Right lobe of liver (tissue), 6 donors: ENCODE measurements at regions not wholly inside any gene's neighbourhood (a gene's known extent, or its start where the extent isn't known, plus 50 kb on each side); places are given as distances from the start of the nearest gene placed in this dataset.
A peak's percentile ranks its signal among the peaks of the same experiment; 100 is the strongest.

ENCODE experiments used
- ATAC-seq, 4 donors: fragments of 200-7000 bp; cut with Tn5 transposase; one replicate each; pipeline ENCODE4 v1.9.1; 2020; ENCODE audit warnings: mild to moderate bottlenecking in 4 of 4, moderate library complexity in 4 of 4
- DNase-seq, 3 donors: peaks; one replicate each; pipeline ENCODE4 v3.0.0-alpha.2; 2020
- H3K27ac ChIP-seq, 3 donors: fragments of 200-600 bp; one replicate each; pipeline ENCODE4 v1.8.0; 2022
- H3K27me3 ChIP-seq, 2 donors: fragments of 200-600 bp; one replicate each; pipeline ENCODE4 v1.8.0; 2022
- H3K36me3 ChIP-seq, 4 donors: fragments of 200-600 bp; sonication (generic) in 1 of 4; one replicate each; pipeline versions ENCODE4 v1.5.1 to v1.8.0; 2017 to 2022; ENCODE audit warnings: control low read depth in 1 of 4
- H3K4me1 ChIP-seq, 4 donors: fragments of 200-600 bp; sonication (generic) in 1 of 4; one replicate each; pipeline versions ENCODE4 v1.5.1 to v1.8.0; 2017 to 2022; ENCODE audit warnings: control low read depth in 1 of 4
- H3K4me3 ChIP-seq, 3 donors: fragments of 200-600 bp; one replicate each; pipeline ENCODE4 v1.8.0; 2022
- H3K9me3 ChIP-seq, 4 donors: fragments of 200-600 bp; sonication (generic) in 1 of 4; one replicate each; pipeline versions ENCODE4 v1.5.1 to v1.8.0; 2017 to 2022; ENCODE audit warnings: control low read depth in 1 of 4
- POLR2A ChIP-seq: fragments of 450-650 bp; IDR thresholded peaks from one replicate; pipeline ENCODE4 v1.6.1; 2017; ENCODE audit warnings: antibody characterized with exemption, mild to moderate bottlenecking
- WGBS: methylation state at CpG from one replicate; pipeline ENCODE4 v1.1.6; 2018; ENCODE audit warnings: low coverage, low lambda C conversion rate; ENCODE audit not compliant: insufficient coverage; ENCODE audit errors: missing lambda C conversion rate; 5-methylcytosine and 5-hydroxymethylcytosine counted together
- intact Hi-C, 2 donors: fragments of 100-400 bp; cut with DNase I; formaldehyde crosslinking; loops; one replicate each; pipeline versions ENCODE4 v1.11.2 to v1.14.1; 2022
- TF ChIP-seq, protein P1 (sequence below), 4 donors: fragments of 200-600 bp in 3 of 4; fragments of 450-650 bp in 1 of 4; IDR thresholded peaks; one replicate each; pipeline versions ENCODE4 v1.5.1 to v1.8.0; 2016 to 2022; ENCODE audit warnings: antibody characterized with exemption in 4 of 4, mild to moderate bottlenecking in 2 of 4
- donor health status: DM: no; HTN: yes; CAD: no.
- donor health status: DM: no; HTN: no; CAD: no.
- donor health status: DM: no; HTN: no; CAD: no.
- donor health status: DM: no; HTN: yes; CAD: no.
- donor health status: DM: no; HTN: yes; CAD: no.

DNA sequence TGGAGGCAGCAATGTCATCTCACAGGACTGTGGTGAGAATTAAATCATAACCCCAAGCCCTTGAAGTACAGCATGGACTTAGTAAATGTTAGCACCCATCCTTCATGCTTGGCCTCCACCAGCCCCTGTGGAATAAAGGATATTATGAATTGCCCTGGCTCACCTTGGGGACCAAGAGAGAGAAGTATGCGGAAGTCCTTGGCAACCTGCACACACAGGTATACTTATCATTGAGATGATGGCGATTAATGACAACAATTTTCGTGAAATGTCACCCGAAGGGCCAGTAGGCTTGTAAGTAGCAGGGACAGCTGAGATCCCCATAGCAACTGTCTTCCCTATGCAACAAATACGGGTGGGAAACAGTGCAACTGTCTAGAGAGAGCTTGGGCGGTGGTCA, 102.0 kb downstream of the FAM43A start:
- TF ChIP-seq POLR2A: no peak
- TF ChIP-seq, protein P1, sequence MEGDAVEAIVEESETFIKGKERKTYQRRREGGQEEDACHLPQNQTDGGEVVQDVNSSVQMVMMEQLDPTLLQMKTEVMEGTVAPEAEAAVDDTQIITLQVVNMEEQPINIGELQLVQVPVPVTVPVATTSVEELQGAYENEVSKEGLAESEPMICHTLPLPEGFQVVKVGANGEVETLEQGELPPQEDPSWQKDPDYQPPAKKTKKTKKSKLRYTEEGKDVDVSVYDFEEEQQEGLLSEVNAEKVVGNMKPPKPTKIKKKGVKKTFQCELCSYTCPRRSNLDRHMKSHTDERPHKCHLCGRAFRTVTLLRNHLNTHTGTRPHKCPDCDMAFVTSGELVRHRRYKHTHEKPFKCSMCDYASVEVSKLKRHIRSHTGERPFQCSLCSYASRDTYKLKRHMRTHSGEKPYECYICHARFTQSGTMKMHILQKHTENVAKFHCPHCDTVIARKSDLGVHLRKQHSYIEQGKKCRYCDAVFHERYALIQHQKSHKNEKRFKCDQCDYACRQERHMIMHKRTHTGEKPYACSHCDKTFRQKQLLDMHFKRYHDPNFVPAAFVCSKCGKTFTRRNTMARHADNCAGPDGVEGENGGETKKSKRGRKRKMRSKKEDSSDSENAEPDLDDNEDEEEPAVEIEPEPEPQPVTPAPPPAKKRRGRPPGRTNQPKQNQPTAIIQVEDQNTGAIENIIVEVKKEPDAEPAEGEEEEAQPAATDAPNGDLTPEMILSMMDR (IDR thresholded peaks at IDR 0.05): no peak
- no peaks in the 10 kb centered on the region for H3K27me3 ChIP-seq
- H3K36me3 ChIP-seq: no peaks in the 10 kb centered on the region
- H3K27ac ChIP-seq: no peak overlapping the region
- no peaks in the 10 kb centered on the region for H3K9me3 ChIP-seq
- intact Hi-C loops: no loop called here
- no peaks in the 10 kb centered on the region for H3K4me1 ChIP-seq
- ATAC-seq (no peak), DNase-seq (peak in 1 of 3 donors; percentile 18)
- WGBS: 86% methylated on average over 4 of the region's 6 CpGs
- no peak overlapping the region for H3K4me3 ChIP-seq

DNA sequence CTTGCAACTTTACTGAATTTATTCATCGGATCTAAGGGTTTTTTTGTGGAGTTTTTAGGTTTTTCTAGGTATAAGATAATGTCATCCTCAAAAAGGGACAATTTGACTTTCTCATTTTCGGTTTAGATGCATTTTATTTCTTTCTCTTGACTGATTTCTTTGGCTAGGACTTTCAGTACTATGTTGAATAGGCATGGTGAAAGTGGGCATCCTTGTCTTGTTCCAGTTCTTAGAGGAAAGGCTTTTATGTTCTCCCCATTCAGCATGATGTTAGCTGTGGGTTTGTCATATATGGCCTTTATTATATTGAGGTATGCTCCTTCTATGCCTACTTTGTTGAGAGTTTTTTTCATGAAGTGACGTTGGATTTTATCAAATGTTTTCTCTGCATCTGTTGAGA, 106.7 kb downstream of the FAM43A start:
- ATAC-seq (no peak), DNase-seq (no peak)
- no peak for TF ChIP-seq POLR2A
- TF ChIP-seq, protein P1 (IDR thresholded peaks at IDR 0.05): no peak
- Histone ChIP-seq H3K27me3 (no peaks in the 10 kb centered on the region), H3K27ac (no peak overlapping the region), H3K9me3 (no peaks in the 10 kb centered on the region), H3K36me3 (no peaks in the 10 kb centered on the region), H3K4me1 (no peaks in the 10 kb centered on the region), H3K4me3 (no peak overlapping the region)
- 60% methylated on average over 3 of the region's 3 CpGs for WGBS
- intact Hi-C loops: no loop called here

DNA sequence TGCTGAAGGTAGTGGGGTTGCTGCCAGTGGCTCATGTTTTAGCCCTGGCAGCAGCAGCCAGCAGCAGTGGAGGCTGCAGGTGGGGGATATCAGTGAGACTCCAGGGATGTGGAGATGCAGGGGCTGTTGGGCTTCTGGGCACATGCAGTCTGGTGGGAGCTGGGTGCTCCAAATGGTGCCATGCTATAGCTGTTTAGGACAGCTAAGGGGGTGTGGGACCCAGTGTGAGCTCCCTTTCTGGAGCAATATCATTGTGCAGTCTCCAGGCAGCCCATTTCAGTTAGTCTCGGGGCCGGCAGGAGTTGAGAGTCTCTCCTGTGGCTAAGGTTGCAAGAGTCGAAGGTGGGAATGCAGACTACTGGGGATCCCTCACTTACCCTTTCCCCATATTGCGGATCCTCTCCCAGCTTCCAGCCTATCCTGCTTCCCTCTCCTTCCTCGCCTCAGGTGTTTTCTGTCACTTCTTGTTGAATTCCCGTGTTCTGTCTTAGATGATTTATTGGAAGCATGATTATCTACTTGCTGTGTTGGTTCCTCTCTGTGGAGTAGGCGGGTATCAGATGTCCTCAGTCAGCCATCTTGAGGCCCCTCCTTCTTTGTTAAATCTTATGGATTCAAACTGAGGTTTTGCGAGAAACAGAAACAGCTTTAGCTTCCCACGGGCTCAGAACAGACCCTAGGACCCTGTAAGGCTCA, 112.0 kb downstream of the FAM43A start:
- DNase-seq: no peak
- no peaks in the 10 kb centered on the region for H3K4me1 ChIP-seq
- WGBS: 83% methylated on average over 5 of the region's 9 CpGs
- H3K4me3 ChIP-seq: no peak overlapping the region
- intact Hi-C loops: no loop called here
- ATAC-seq: no peak
- H3K9me3 ChIP-seq: no peaks in the 10 kb centered on the region
- no peaks in the 10 kb centered on the region for H3K36me3 ChIP-seq
- H3K27ac ChIP-seq: no peak overlapping the region
- no peaks in the 10 kb centered on the region for H3K27me3 ChIP-seq
- TF ChIP-seq, protein P1 (IDR thresholded peaks at IDR 0.05): no peak
- no peak for TF ChIP-seq POLR2A

DNA sequence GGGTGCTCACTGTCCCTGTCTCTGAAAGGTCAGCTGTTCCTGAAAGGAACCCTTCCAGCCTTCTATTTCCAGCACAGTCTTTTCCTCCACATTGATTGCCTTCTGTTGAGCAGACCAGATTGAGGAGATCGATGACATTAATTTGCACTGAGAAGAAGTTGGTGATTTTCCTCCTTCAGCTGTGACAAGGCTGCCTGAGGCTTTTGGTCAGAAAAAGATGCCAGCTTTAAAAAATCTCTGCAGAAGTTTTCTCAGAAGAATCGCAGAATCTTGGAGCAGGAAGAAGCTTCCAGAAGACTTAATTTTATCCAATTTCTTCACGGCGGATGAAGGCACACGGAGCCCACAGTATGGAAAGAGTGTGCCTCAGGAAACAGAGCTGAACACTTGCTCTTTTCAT, 112.8 kb downstream of the FAM43A start:
- no peak for DNase-seq
- ATAC-seq: no peak
- Histone ChIP-seq H3K4me3 (no peak overlapping the region), H3K9me3 (no peaks in the 10 kb centered on the region), H3K27ac (no peak overlapping the region), H3K4me1 (no peaks in the 10 kb centered on the region), H3K27me3 (no peaks in the 10 kb centered on the region), H3K36me3 (no peaks in the 10 kb centered on the region)
- no peak for TF ChIP-seq POLR2A
- TF ChIP-seq, protein P1 (IDR thresholded peaks at IDR 0.05): no peak
- 77% methylated on average over 5 of the region's 5 CpGs for WGBS
- intact Hi-C loops: no loop called here
